K562 (cell line): ENCODE measurements at regions not wholly inside any gene's neighbourhood (a gene's known extent, or its start where the extent isn't known, plus 50 kb on each side); places are given as distances from the start of the nearest gene placed in this dataset.
A peak's percentile ranks its signal among the peaks of the same experiment; 100 is the strongest.

ENCODE experiments used
- CHD1 ChIP-seq: fragments of 200-600 bp; sonication (generic); IDR thresholded peaks from one replicate; pipeline ENCODE4 v1.6.1; 2012; ENCODE audit warnings: mild to moderate bottlenecking, moderate library complexity, low read length, inconsistent platforms
- EP400 ChIP-seq: fragments of 450-650 bp; IDR thresholded peaks from 2 replicates; pipeline ENCODE4 v1.6.1; 2017; ENCODE audit warnings: antibody characterized with exemption, mild to moderate bottlenecking, moderate library complexity
- FOXP1 ChIP-seq: sonication (generic); formaldehyde crosslinking; IDR thresholded peaks from 2 replicates; pipeline ENCODE4 v1.8.0; 2022; ENCODE audit warnings: mild to moderate bottlenecking, missing genetic modification reagents
- MAFK ChIP-seq: IDR thresholded peaks from 2 replicates; pipeline ENCODE4 v1.6.1; 2011; ENCODE audit warnings: low read length, improper control_type of control experiment
- MAZ ChIP-seq, 2 experiments: fragments of 450-650 bp in 1 of 2; sonication (generic) in 1 of 2; formaldehyde crosslinking; IDR thresholded peaks in 1 of 2; conservative IDR thresholded peaks in 1 of 2; 2 replicates each; pipeline versions ENCODE4 v1.4.0 to v1.5.0; 2020; ENCODE audit warnings: mild to moderate bottlenecking in 1 of 2, missing genetic modification reagents in 1 of 2
- NFIX ChIP-seq: fragments of 250-450 bp; sonication (Bioruptor Pico); IDR thresholded peaks from 2 replicates; pipeline ENCODE4 v1.4.0; 2020; ENCODE audit warnings: low read depth, mild to moderate bottlenecking, moderate library complexity
- RUNX1 ChIP-seq: sonication (generic); IDR thresholded peaks from 2 replicates; pipeline ENCODE4 v1.6.1; 2016; ENCODE audit warnings: antibody characterized with exemption, low read depth
- SIN3A ChIP-seq, 2 experiments: fragments of 150-350 bp in 1 of 2; IDR thresholded peaks; 2 replicates each; pipeline ENCODE4 v1.6.1; 2011 to 2016; ENCODE audit warnings: borderline replicate concordance in 2 of 2, low read depth in 2 of 2, low read length in 2 of 2, mild to moderate bottlenecking in 2 of 2, moderate library complexity in 2 of 2; ENCODE audit not compliant: control insufficient read depth in 1 of 2
- SRF ChIP-seq, 2 experiments: fragments of 250-450, 450-650 bp in 1 of 2; sonication (Bioruptor Pico) in 1 of 2; sonication (generic) in 1 of 2; formaldehyde crosslinking; IDR thresholded peaks; 2 replicates each; pipeline versions ENCODE4 v1.5.0 to v1.5.1; 2020 to 2022; ENCODE audit warnings: mild to moderate bottlenecking in 1 of 2, missing genetic modification reagents in 1 of 2
- TBP ChIP-seq: optimal IDR thresholded peaks from 2 replicates; pipeline ENCODE3; 2011; ENCODE audit warnings: low read depth, low read length, improper control_type of control experiment
- TSC22D4 ChIP-seq: fragments of 450-650 bp; IDR thresholded peaks from 2 replicates; pipeline ENCODE4 v1.6.1; 2016; ENCODE audit warnings: missing genetic modification characterization, missing biosample characterization, control low read depth
- ZFP36 ChIP-seq: fragments of 150-350 bp; IDR thresholded peaks from 2 replicates; pipeline ENCODE4 v1.6.1; 2018; ENCODE audit warnings: low read length, low read depth; ENCODE audit not compliant: partially characterized antibody
- ZNF217 ChIP-seq: sonication (generic); formaldehyde crosslinking; IDR thresholded peaks from 2 replicates; pipeline ENCODE4 v1.8.0; 2022; ENCODE audit warnings: mild to moderate bottlenecking, missing genetic modification reagents
- TF ChIP-seq, protein P1 (sequence below): fragments of 250-450 bp; sonication (Bioruptor Pico); IDR thresholded peaks from 2 replicates; pipeline ENCODE4 v1.5.0; 2021; ENCODE audit warnings: mild to moderate bottlenecking, moderate library complexity
- TF ChIP-seq, protein P2 (sequence below): sonication (generic); formaldehyde crosslinking; IDR thresholded peaks from 2 replicates; pipeline ENCODE4 v1.8.1; 2023; ENCODE audit warnings: mild to moderate bottlenecking, missing genetic modification reagents, moderate library complexity
- TF ChIP-seq, protein P3 (sequence below): fragments of 450-650 bp; formaldehyde crosslinking; IDR thresholded peaks from 2 replicates; pipeline ENCODE4 v1.4.0; 2020; ENCODE audit warnings: mild to moderate bottlenecking, moderate library complexity
- TF ChIP-seq, protein P4 (sequence below): fragments of 450-650 bp; conservative IDR thresholded peaks from 2 replicates; pipeline ENCODE4 v1.6.1; 2016; ENCODE audit warnings: missing genetic modification characterization, low read depth, mild to moderate bottlenecking, control low read depth, missing compliant biosample characterization
- TF ChIP-seq, protein P5 (sequence below), 2 experiments: fragments of 200-800 bp in 1 of 2; sonication (Bioruptor generic) in 1 of 2; sonication (generic) in 1 of 2; formaldehyde crosslinking in 1 of 2; IDR thresholded peaks in 1 of 2; conservative IDR thresholded peaks in 1 of 2; 2 replicates each; pipeline versions ENCODE4 v1.5.0 to v1.6.1; 2016 to 2020; ENCODE audit warnings: missing compliant biosample characterization in 1 of 2, missing genetic modification characterization in 1 of 2, missing genetic modification reagents in 1 of 2

DNA sequence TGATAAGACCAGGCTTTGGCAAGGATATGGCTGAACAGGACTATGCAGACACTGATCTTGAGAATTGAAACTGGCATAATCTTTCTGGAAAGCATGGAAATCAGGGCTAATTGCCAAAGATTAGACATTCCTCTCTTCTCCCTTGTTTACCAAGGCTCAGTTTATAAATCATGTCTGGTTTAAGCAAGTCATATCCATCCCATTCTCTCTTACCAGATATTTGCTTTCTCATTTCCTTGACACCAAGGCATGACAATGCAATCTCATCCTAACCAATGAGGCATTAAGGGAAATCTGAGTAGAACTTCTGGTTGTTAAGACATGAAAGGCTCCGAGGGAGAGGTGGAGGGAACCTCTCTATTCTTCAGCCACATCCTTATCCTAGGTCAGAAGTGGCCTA is 110.3 kb upstream of the CEP85L start (continued):
- TF ChIP-seq, protein P1, sequence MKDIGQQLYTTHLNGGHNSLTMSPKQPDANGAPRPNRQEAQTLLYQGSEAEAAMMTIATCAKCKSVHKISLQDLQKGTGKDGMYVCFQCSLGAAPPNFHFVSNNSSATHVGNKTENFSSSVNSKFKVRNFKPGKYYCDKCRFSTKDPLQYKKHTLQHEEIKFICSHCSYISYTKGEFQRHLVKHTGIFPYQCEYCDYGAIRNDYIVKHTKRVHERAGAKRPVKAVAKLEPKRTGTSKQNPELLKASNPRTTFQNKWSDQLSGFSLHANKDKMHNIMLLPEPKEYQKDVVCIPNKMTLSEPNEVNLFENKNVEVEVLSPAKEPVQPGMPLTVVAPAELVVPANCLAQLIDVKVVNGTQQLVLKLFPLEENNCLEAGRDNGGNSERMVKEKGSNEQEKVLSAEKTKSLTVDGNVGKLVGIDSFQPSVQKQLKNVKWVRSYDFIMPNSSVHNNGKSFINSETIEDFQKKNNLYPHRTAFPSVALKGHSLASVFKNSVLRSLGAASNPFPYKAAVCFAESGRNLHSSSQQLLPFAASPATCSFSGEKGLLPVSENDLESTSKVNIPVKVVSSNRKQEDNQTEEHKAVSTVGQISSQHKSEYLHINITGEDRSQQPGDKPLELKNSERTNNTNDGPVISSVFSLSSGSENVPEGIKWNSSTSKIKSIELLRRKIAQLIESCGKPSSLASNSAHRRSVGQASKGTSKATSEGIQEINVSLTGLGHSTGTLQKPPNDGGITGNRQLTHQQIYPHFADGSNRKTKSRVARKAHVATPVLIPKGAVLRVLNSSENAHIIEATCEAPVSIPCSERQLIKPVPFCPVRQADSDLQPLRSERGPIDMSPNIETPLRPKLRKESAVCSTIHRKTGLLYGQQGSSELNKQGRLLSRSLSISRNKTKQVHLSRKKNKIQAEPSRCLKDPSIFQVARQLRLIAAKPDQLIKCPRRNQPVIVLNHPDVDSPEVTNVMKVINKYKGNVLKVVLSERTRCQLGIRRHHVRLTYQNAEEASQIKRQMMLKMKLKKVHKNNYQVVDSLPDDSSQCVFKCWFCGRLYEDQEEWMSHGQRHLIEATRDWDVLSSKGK (CRISPR knock-in tag), result no peak
- TF ChIP-seq EP400, result no peak
- TF ChIP-seq RUNX1, result no peak
- TF ChIP-seq, protein P2, sequence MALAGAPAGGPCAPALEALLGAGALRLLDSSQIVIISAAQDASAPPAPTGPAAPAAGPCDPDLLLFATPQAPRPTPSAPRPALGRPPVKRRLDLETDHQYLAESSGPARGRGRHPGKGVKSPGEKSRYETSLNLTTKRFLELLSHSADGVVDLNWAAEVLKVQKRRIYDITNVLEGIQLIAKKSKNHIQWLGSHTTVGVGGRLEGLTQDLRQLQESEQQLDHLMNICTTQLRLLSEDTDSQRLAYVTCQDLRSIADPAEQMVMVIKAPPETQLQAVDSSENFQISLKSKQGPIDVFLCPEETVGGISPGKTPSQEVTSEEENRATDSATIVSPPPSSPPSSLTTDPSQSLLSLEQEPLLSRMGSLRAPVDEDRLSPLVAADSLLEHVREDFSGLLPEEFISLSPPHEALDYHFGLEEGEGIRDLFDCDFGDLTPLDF, result no peak
- no peak for TF ChIP-seq SRF (CRISPR knock-in tag; IDR thresholded peaks at IDR 0.05)
- TF ChIP-seq, protein P3, sequence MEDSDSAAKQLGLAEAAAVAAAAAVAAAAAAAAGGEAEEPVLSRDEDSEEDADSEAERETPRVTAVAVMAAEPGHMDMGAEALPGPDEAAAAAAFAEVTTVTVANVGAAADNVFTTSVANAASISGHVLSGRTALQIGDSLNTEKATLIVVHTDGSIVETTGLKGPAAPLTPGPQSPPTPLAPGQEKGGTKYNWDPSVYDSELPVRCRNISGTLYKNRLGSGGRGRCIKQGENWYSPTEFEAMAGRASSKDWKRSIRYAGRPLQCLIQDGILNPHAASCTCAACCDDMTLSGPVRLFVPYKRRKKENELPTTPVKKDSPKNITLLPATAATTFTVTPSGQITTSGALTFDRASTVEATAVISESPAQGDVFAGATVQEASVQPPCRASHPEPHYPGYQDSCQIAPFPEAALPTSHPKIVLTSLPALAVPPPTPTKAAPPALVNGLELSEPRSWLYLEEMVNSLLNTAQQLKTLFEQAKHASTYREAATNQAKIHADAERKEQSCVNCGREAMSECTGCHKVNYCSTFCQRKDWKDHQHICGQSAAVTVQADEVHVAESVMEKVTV (CRISPR knock-in tag), result no peak
- TF ChIP-seq ZNF217 (CRISPR knock-in tag), result no peak
- peak; percentile 61; the same call in 1 of the 2 replicates for TF ChIP-seq MAFK
- TF ChIP-seq NFIX (CRISPR knock-in tag), result no peak
- TF ChIP-seq TSC22D4 (tag), result no peak
- TF ChIP-seq SIN3A (IDR thresholded peaks at IDR 0.05; ENCODE audit: borderline replicate concordance in 2 of 2, control insufficient read depth in 1 of 2, low read depth in 2 of 2, low read length in 2 of 2), result no peak
- TF ChIP-seq CHD1, result no peak
- no peak for TF ChIP-seq TBP
- TF ChIP-seq, protein P4, sequence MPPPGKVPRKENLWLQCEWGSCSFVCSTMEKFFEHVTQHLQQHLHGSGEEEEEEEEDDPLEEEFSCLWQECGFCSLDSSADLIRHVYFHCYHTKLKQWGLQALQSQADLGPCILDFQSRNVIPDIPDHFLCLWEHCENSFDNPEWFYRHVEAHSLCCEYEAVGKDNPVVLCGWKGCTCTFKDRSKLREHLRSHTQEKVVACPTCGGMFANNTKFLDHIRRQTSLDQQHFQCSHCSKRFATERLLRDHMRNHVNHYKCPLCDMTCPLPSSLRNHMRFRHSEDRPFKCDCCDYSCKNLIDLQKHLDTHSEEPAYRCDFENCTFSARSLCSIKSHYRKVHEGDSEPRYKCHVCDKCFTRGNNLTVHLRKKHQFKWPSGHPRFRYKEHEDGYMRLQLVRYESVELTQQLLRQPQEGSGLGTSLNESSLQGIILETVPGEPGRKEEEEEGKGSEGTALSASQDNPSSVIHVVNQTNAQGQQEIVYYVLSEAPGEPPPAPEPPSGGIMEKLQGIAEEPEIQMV (tag), result no peak
- TF ChIP-seq ZFP36, result no peak
- no peak for TF ChIP-seq FOXP1 (CRISPR knock-in tag)
- TF ChIP-seq MAZ (CRISPR knock-in tag; conservative IDR thresholded peaks at IDR 0.05 in 1 of 2, IDR thresholded peaks at IDR 0.05 in 1 of 2), result no peak
- TF ChIP-seq, protein P5, sequence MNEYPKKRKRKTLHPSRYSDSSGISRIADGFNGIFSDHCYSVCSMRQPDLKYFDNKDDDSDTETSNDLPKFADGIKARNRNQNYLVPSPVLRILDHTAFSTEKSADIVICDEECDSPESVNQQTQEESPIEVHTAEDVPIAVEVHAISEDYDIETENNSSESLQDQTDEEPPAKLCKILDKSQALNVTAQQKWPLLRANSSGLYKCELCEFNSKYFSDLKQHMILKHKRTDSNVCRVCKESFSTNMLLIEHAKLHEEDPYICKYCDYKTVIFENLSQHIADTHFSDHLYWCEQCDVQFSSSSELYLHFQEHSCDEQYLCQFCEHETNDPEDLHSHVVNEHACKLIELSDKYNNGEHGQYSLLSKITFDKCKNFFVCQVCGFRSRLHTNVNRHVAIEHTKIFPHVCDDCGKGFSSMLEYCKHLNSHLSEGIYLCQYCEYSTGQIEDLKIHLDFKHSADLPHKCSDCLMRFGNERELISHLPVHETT (CRISPR knock-in tag; conservative IDR thresholded peaks at IDR 0.05 in 1 of 2, IDR thresholded peaks at IDR 0.05 in 1 of 2), result no peak
